SK-N-SH (cell line): ENCODE measurements at regions not wholly inside any gene's neighbourhood (a gene's known extent, or its start where the extent isn't known, plus 50 kb on each side); places are given as distances from the start of the nearest gene placed in this dataset.

ENCODE experiments used
- CTCF ChIA-PET: fragments of 300-600, 350-600 bp; formaldehyde crosslinking; extraction: SDS; loops from one replicate; lab custom pipeline; 2021; lab: Yijun Ruan, JAX
- POLR2A ChIA-PET: fragments of 350-600 bp; sonication (Branson Sonifier 250); formaldehyde crosslinking; extraction: SDS; loops from one replicate; lab custom pipeline; 2020; ENCODE audit warnings: antibody characterized with exemption, inconsistent platforms; lab: Yijun Ruan, JAX
- DNase-seq: peaks from one replicate; pipeline ENCODE4 v3.0.0; 2012
- H2AFZ ChIP-seq: fragments of 200-600 bp; sonication (generic); 2 replicates; pipeline ENCODE4 v1.8.1; 2016; ENCODE audit warnings: antibody characterized with exemption, mild to moderate bottlenecking, low read depth
- H3F3A ChIP-seq: fragments of 200-600 bp; sonication (generic); replicated peaks from 2 replicates; pipeline ENCODE3; 2016; ENCODE audit warnings: antibody characterized with exemption, mild to moderate bottlenecking; ENCODE audit not compliant: insufficient read depth
- H3K27ac ChIP-seq, 2 experiments: fragments of 200-500 bp in 1 of 2; fragments of 200-600 bp in 1 of 2; sonication (Bioruptor generic) in 1 of 2; sonication (generic), shearing (Covaris generic) in 1 of 2; 2 replicates each; pipeline versions ENCODE4 v1.5.1 to v1.6.1; 2014 to 2016; ENCODE audit warnings: low read depth in 2 of 2, inconsistent platforms in 1 of 2, low read length in 1 of 2, mild to moderate bottlenecking in 1 of 2, mixed read lengths in 1 of 2
- H3K27me3 ChIP-seq: fragments of 200-600 bp; sonication (generic), shearing (Covaris generic); 2 replicates; pipeline ENCODE4 v1.6.1; 2016; ENCODE audit warnings: mixed run types; ENCODE audit not compliant: insufficient read depth
- H3K36me3 ChIP-seq, 2 experiments: fragments of 200-500 bp in 1 of 2; fragments of 200-600 bp in 1 of 2; sonication (Bioruptor generic) in 1 of 2; sonication (generic) in 1 of 2; replicated peaks in 1 of 2; 2 replicates each; pipeline versions ENCODE3 to v1.5.1; 2014 to 2016; ENCODE audit warnings: low read length in 1 of 2, mild to moderate bottlenecking in 1 of 2; ENCODE audit not compliant: insufficient read depth in 2 of 2, control insufficient read depth in 1 of 2
- H3K4me1 ChIP-seq, 2 experiments: fragments of 200-500 bp in 1 of 2; fragments of 200-600 bp in 1 of 2; sonication (Bioruptor generic) in 1 of 2; sonication (generic), shearing (Covaris generic) in 1 of 2; 2 replicates each; pipeline versions ENCODE4 v1.5.1 to v1.6.1; 2014 to 2016; ENCODE audit warnings: low read depth in 1 of 2, low read length in 1 of 2, mixed run types in 1 of 2; ENCODE audit not compliant: insufficient read depth in 2 of 2, control insufficient read depth in 1 of 2
- H3K4me2 ChIP-seq: fragments of 200-600 bp; sonication (generic), shearing (Covaris generic); 2 replicates; pipeline ENCODE4 v1.6.1; 2017; ENCODE audit warnings: mixed run types
- H3K4me3 ChIP-seq, 2 experiments: fragments of 200-500 bp in 1 of 2; fragments of 200-600 bp in 1 of 2; sonication (Bioruptor generic) in 1 of 2; sonication (generic), shearing (Covaris generic) in 1 of 2; 2 replicates each; pipeline versions ENCODE4 v1.5.1 to v1.8.1; 2014 to 2016; ENCODE audit warnings: low read depth in 2 of 2, inconsistent platforms in 1 of 2, low read length in 1 of 2, mild to moderate bottlenecking in 1 of 2, mixed read lengths in 1 of 2, moderate library complexity in 1 of 2
- H3K79me2 ChIP-seq: fragments of 200-600 bp; sonication (generic); 2 replicates; pipeline ENCODE4 v1.8.1; 2017; ENCODE audit warnings: mild to moderate bottlenecking; ENCODE audit not compliant: insufficient read depth
- H3K9ac ChIP-seq: fragments of 200-600 bp; sonication (generic); 2 replicates; pipeline ENCODE4 v1.6.1; 2017; ENCODE audit warnings: mixed run types
- H3K9me2 ChIP-seq: fragments of 200-600 bp; sonication (generic); 2 replicates; pipeline ENCODE4 v1.6.1; 2017; ENCODE audit warnings: mixed run types
- H3K9me3 ChIP-seq: fragments of 200-600 bp; sonication (generic); 2 replicates; pipeline ENCODE4 v1.6.1; 2017; ENCODE audit warnings: mixed run types, mild to moderate bottlenecking, moderate library complexity
- H4K20me1 ChIP-seq: fragments of 200-600 bp; sonication (generic); 2 replicates; pipeline ENCODE4 v1.6.1; 2017; ENCODE audit warnings: mild to moderate bottlenecking, mixed run types; ENCODE audit not compliant: insufficient read depth
- EP300 ChIP-seq, 2 experiments: IDR thresholded peaks; 2 replicates each; pipeline versions ENCODE4 v1.4.0 to v1.6.1; 2012; ENCODE audit warnings: borderline replicate concordance in 1 of 2, low read depth in 1 of 2, low read length in 1 of 2
- EZH2phosphoT487 ChIP-seq: fragments of 200-600 bp; sonication (generic); IDR thresholded peaks from 2 replicates; pipeline ENCODE4 v1.6.1; 2017; ENCODE audit warnings: low read depth, mixed run types, mild to moderate bottlenecking, antibody characterized with exemption, moderate library complexity, borderline replicate concordance
- FOSL2 ChIP-seq: IDR thresholded peaks from 2 replicates; pipeline ENCODE4 v1.4.0; 2012; ENCODE audit warnings: low read depth, mild to moderate bottlenecking, moderate library complexity, borderline replicate concordance
- FOXJ3 ChIP-seq: sonication (generic); formaldehyde crosslinking; IDR thresholded peaks from 2 replicates; pipeline ENCODE4 v1.5.1; 2020; ENCODE audit warnings: mild to moderate bottlenecking, missing genetic modification reagents
- FOXM1 ChIP-seq: IDR thresholded peaks from 2 replicates; pipeline ENCODE4 v1.4.0; 2012; ENCODE audit warnings: low read depth, mild to moderate bottlenecking
- GABPA ChIP-seq: IDR thresholded peaks from 2 replicates; pipeline ENCODE4 v1.4.0; 2012; ENCODE audit warnings: low read depth, mild to moderate bottlenecking
- GATA2 ChIP-seq: sonication (generic); formaldehyde crosslinking; IDR thresholded peaks from 2 replicates; pipeline ENCODE4 v1.5.0; 2020; ENCODE audit warnings: mild to moderate bottlenecking, missing genetic modification reagents
- IRF3 ChIP-seq: fragments of 150-350 bp; IDR thresholded peaks from 2 replicates; pipeline ENCODE4 v1.6.1; 2016; ENCODE audit warnings: mild to moderate bottlenecking, low read depth, low read length
- JUND ChIP-seq: IDR thresholded peaks from 2 replicates; pipeline ENCODE4 v1.4.0; 2012
- MAX ChIP-seq: IDR thresholded peaks from 2 replicates; pipeline ENCODE4 v1.4.0; 2012; ENCODE audit warnings: low read depth
- MEF2A ChIP-seq: IDR thresholded peaks from 2 replicates; pipeline ENCODE4 v1.4.0; 2012; ENCODE audit warnings: low read depth, borderline replicate concordance
- NFIC ChIP-seq: IDR thresholded peaks from 2 replicates; pipeline ENCODE4 v1.4.0; 2012; ENCODE audit warnings: borderline replicate concordance
- NRF1 ChIP-seq: IDR thresholded peaks from 2 replicates; pipeline ENCODE4 v1.6.1; 2012; ENCODE audit warnings: low read depth, mild to moderate bottlenecking, low read length
- RAD21 ChIP-seq: IDR thresholded peaks from 2 replicates; pipeline ENCODE4 v1.6.1; 2012; ENCODE audit warnings: mild to moderate bottlenecking, low read length
- RCOR1 ChIP-seq: fragments of 150-350 bp; IDR thresholded peaks from 2 replicates; pipeline ENCODE4 v1.6.1; 2017; ENCODE audit warnings: antibody characterized with exemption, low read length
- REST ChIP-seq: IDR thresholded peaks from 2 replicates; pipeline ENCODE4 v1.6.1; 2012; ENCODE audit warnings: mild to moderate bottlenecking, low read depth, low read length, moderate library complexity
- SIN3A ChIP-seq: IDR thresholded peaks from 2 replicates; pipeline ENCODE4 v1.6.1; 2012; ENCODE audit warnings: low read depth, mild to moderate bottlenecking, low read length, moderate library complexity, borderline replicate concordance
- TAF1 ChIP-seq: IDR thresholded peaks from 2 replicates; pipeline ENCODE4 v1.6.1; 2012; ENCODE audit warnings: low read depth, mild to moderate bottlenecking, low read length, moderate library complexity, borderline replicate concordance
- TCF12 ChIP-seq: IDR thresholded peaks from 2 replicates; pipeline ENCODE4 v1.4.0; 2012
- TEAD4 ChIP-seq: IDR thresholded peaks from 2 replicates; pipeline ENCODE4 v1.4.0; 2012; ENCODE audit warnings: mild to moderate bottlenecking, borderline replicate concordance; ENCODE audit not compliant: insufficient read depth
- USF1 ChIP-seq: IDR thresholded peaks from 2 replicates; pipeline ENCODE4 v1.4.0; 2012; ENCODE audit warnings: low read depth, borderline replicate concordance
- YY1 ChIP-seq: IDR thresholded peaks from 2 replicates; pipeline ENCODE4 v1.4.0; 2012; ENCODE audit warnings: low read depth, mild to moderate bottlenecking
- ZBTB33 ChIP-seq: IDR thresholded peaks from 2 replicates; pipeline ENCODE4 v1.4.0; 2012; ENCODE audit warnings: low read depth, borderline replicate concordance
- WGBS: methylation state at CpG from one replicate; pipeline ENCODE4 v1.1.6; 2017; ENCODE audit warnings: low lambda C conversion rate; 5-methylcytosine and 5-hydroxymethylcytosine counted together

GRCh38 chr1:109821221-109821669 is 57.5 kb upstream of the EPS8L3 start (continued):
- TF ChIP-seq EP300 (IDR thresholded peaks at IDR 0.05; ENCODE audit: borderline replicate concordance in 1 of 2, low read depth in 1 of 2, low read length in 1 of 2) (peak in 1 of 2 experiments; percentile 57; a peak in 1 of 4 replicates), GATA2 (CRISPR knock-in tag) (no peak), YY1 (peak; percentile 38; the same call in 1 of the 2 replicates), NFIC (peak; percentile 74), IRF3 (no peak), TEAD4 (no peak), FOSL2 (peak; percentile 91), JUND (peak; percentile 78; the same call in 1 of the 2 replicates), USF1 (peak; percentile 35; the same call in 1 of the 2 replicates), MEF2A (no peak)

GRCh38 chr1:109819906-109820305 is 56.2 kb upstream of the EPS8L3 start:
- H3F3A ChIP-seq: no peaks in the 10 kb centered on the region
- H3K9me2 ChIP-seq: no peaks in the 10 kb centered on the region
- H3K9ac ChIP-seq: no peak overlapping the region
- peaks cover 7 to 21% of the 10 kb centered on the region in 2 experiments; a peak in 3 of 4 replicates for H3K4me1 ChIP-seq
- WGBS: 94% methylated on average over 3 of the region's 3 CpGs
- no peak overlapping the region for H2AFZ ChIP-seq
- H4K20me1 ChIP-seq: no peaks in the 10 kb centered on the region
- POLR2A ChIA-PET: no interaction called here
- no peak overlapping the region for H3K4me2 ChIP-seq
- H3K27me3 ChIP-seq: no peaks in the 10 kb centered on the region
- no peaks in the 10 kb centered on the region for H3K79me2 ChIP-seq
- H3K4me3 ChIP-seq: no peak overlapping the region
- H3K9me3 ChIP-seq: no peaks in the 10 kb centered on the region; the same call in 1 of the 2 replicates
- CTCF ChIA-PET: no interaction called here
- no peak for DNase-seq
- no peaks in the 10 kb centered on the region for H3K36me3 ChIP-seq
- H3K27ac ChIP-seq: no peak overlapping the region
- TF ChIP-seq TAF1 (no peak), RCOR1 (no peak), REST (no peak), FOXJ3 (CRISPR knock-in tag) (no peak), FOXM1 (no peak), RAD21 (no peak), YY1 (no peak), NRF1 (no peak), GABPA (no peak), MAX (no peak), ZBTB33 (no peak), EZH2phosphoT487 (no peak), SIN3A (no peak), TCF12 (no peak)
